Progenitor cell of endocrine pancreas (in vitro differentiated cells): ENCODE measurements at regions not wholly inside any gene's neighbourhood (a gene's known extent, or its start where the extent isn't known, plus 50 kb on each side); places are given as distances from the start of the nearest gene placed in this dataset.

Source experiments
- DNase-seq: peaks from one replicate; pipeline ENCODE4 v3.0.0; 2021; ENCODE audit warnings: low spot score; ENCODE audit not compliant: unreplicated experiment
- H3K27ac Mint-ChIP-seq: 2 replicates; pipeline ENCODE4 v1.8.0; 2021; ENCODE audit warnings: mild to moderate bottlenecking, moderate library complexity, mixed read lengths
- H3K27me3 Mint-ChIP-seq: 2 replicates; pipeline ENCODE4 v1.8.0; 2021; ENCODE audit warnings: mixed read lengths
- H3K36me3 Mint-ChIP-seq: 2 replicates; pipeline ENCODE4 v1.8.0; 2022; ENCODE audit warnings: mixed read lengths; ENCODE audit not compliant: insufficient read depth
- H3K4me1 Mint-ChIP-seq: 2 replicates; pipeline ENCODE4 v1.8.0; 2021; ENCODE audit warnings: low read depth, mixed read lengths
- H3K4me3 Mint-ChIP-seq: 2 replicates; pipeline ENCODE4 v1.8.0; 2021; ENCODE audit warnings: low read depth, mild to moderate bottlenecking, moderate library complexity, mixed read lengths
- H3K9me3 Mint-ChIP-seq: 2 replicates; pipeline ENCODE4 v1.8.0; 2021; ENCODE audit warnings: low read depth, mixed read lengths
- CTCF ChIP-seq: fragments of 200-600 bp; sonication (generic); IDR thresholded peaks from one replicate; pipeline ENCODE4 v1.5.0; 2021; ENCODE audit warnings: antibody characterized with exemption, mild to moderate bottlenecking; ENCODE audit not compliant: unreplicated experiment

DNA sequence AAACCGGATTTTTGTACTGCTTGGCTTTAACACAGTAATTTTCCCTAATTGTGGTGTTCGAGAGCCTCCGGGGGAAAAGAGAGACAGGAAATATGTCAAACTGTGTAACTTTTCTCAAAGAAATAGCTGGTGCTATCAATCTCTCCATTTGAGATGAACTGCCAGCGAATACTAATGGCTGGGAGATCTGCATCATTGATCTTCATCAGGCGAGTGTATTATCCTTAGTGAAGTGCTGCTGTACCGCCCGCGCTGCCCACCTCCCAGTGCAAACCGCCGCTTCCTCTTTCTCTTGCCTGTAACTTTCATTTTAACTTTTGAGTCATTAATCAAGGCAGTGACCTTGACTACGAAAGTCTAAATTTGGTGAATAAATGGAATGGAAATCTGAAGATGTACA lies 246.1 kb upstream of the ST6GAL2 start:
- no peaks in the 10 kb centered on the region for H3K9me3 Mint-ChIP-seq
- H3K27me3 Mint-ChIP-seq = no peaks in the 10 kb centered on the region
- H3K36me3 Mint-ChIP-seq = no peaks in the 10 kb centered on the region
- no peak overlapping the region for H3K27ac Mint-ChIP-seq
- H3K4me1 Mint-ChIP-seq = peaks cover 5% of the 10 kb centered on the region
- no peak for DNase-seq
- no peak for TF ChIP-seq CTCF
- no peak overlapping the region for H3K4me3 Mint-ChIP-seq

DNA sequence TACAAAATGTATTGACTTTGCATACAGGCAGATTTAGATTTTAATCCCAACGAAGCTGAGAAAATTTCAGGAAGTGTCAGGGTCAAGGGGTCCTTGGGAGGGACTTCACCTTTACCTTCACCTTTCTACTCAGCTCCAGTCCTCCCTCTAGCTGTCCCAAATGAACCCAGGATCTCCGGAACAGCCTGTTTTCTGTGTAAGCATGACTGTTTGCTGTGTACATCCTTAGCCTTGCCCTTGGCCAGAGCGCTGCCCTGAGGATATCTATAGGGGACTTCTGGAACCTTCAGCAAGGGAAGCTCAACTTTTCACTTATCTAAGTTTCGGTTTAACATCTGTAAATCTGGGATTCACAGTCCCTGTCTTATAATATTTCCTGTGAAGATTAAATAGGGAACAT lies 246.8 kb upstream of the ST6GAL2 start:
- Mint-ChIP-seq H3K9me3 (no peaks in the 10 kb centered on the region), H3K27ac (no peak overlapping the region), H3K36me3 (no peaks in the 10 kb centered on the region), H3K27me3 (no peaks in the 10 kb centered on the region), H3K4me1 (peaks cover 5% of the 10 kb centered on the region), H3K4me3 (no peak overlapping the region)
- TF ChIP-seq CTCF = no peak
- no peak for DNase-seq

- H3K27me3 Mint-ChIP-seq = no peaks in the 10 kb centered on the region
- peaks cover 8% of the 10 kb centered on the region for H3K4me1 Mint-ChIP-seq
- H3K36me3 Mint-ChIP-seq = no peaks in the 10 kb centered on the region
- no peak overlapping the region for H3K4me3 Mint-ChIP-seq
- TF ChIP-seq CTCF = no peak
- no peak overlapping the region for H3K27ac Mint-ChIP-seq
- no peaks in the 10 kb centered on the region for H3K9me3 Mint-ChIP-seq
- DNase-seq = no peak
Measured at GRCh38 chr2:107133412-107133811, 247.4 kb upstream of the ST6GAL2 start.

DNA sequence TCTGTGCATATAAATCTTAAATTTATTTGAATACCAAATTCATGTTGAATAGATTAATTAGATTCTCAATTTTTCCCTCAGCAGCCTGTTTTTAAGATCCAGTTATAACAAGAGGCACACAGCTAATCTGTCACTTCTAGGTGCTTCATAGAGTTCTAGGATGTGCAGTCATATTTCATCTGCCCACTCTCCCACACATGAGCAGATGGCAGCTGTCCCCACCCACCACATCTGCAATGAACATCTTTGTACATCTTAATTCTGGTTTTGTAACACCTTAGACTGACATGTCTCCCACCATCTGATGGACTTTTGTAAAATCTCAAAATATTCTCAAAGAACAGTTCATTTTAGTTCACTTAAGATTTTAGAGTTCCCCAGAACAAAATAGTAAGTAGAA lies 250.8 kb upstream of the ST6GAL2 start:
- Mint-ChIP-seq H3K4me1 (peaks cover 8% of the 10 kb centered on the region), H3K27me3 (no peaks in the 10 kb centered on the region), H3K4me3 (no peak overlapping the region), H3K27ac (no peak overlapping the region), H3K9me3 (no peaks in the 10 kb centered on the region), H3K36me3 (no peaks in the 10 kb centered on the region)
- DNase-seq = no peak
- no peak for TF ChIP-seq CTCF

GRCh38 chr2:107137706-107138105 lies 251.7 kb upstream of the ST6GAL2 start:
- Mint-ChIP-seq H3K36me3 (no peaks in the 10 kb centered on the region), H3K27ac (no peak overlapping the region), H3K4me3 (no peak overlapping the region), H3K27me3 (no peaks in the 10 kb centered on the region), H3K9me3 (peaks cover 4% of the 10 kb centered on the region), H3K4me1 (peaks cover 8% of the 10 kb centered on the region)
- no peak for DNase-seq
- no peak for TF ChIP-seq CTCF
